ENCODE measurements at regions not wholly inside any gene's neighbourhood (a gene's known extent, or its start where the extent isn't known, plus 50 kb on each side); places are given as distances from the start of the nearest gene placed in this dataset.

GRCh38 chr2:54048117-54048785, 67.2 kb upstream of the ACYP2 start:
- no peak for DNase-seq (ENCODE audit: low read depth, low spot score)
- no peak for TF ChIP-seq CTCF (IDR thresholded peaks at IDR 0.05; ENCODE audit: low read depth, low read length)
- no peak overlapping the region for H3K4me3 ChIP-seq (ENCODE audit: low read depth, low read length)
- in situ Hi-C loops (cut with HindIII; ENCODE audit: low sequenced_read_pairs): no loop called here

GRCh38 chr2:54047658-54048057, 67.8 kb upstream of the ACYP2 start:
- no peak overlapping the region for H3K4me3 ChIP-seq (ENCODE audit: low read depth, low read length)
- TF ChIP-seq CTCF (IDR thresholded peaks at IDR 0.05; ENCODE audit: low read depth, low read length): no peak
- no peak for DNase-seq (ENCODE audit: low read depth, low spot score)
- in situ Hi-C loops (cut with HindIII; ENCODE audit: low sequenced_read_pairs): no loop called here

GRCh38 chr2:54047091-54047490, 68.3 kb upstream of the ACYP2 start:
- DNase-seq (ENCODE audit: low read depth, low spot score): no peak
- in situ Hi-C loops (cut with HindIII; ENCODE audit: low sequenced_read_pairs): no loop called here

GRCh38 chr2:54042897-54043620, 72.3 kb upstream of the PSME4 start:
- H3K4me3 ChIP-seq (ENCODE audit: low read depth, low read length): no peak overlapping the region
- TF ChIP-seq CTCF (IDR thresholded peaks at IDR 0.05; ENCODE audit: low read depth, low read length): no peak
- DNase-seq (ENCODE audit: low read depth, low spot score): no peak
- in situ Hi-C loops (cut with HindIII; ENCODE audit: low sequenced_read_pairs): no loop called here

More at GRCh38 chr2:54047091-54047490, 68.3 kb upstream of the ACYP2 start:
- H3K4me3 ChIP-seq (ENCODE audit: low read depth, low read length): no peak overlapping the region
- no peak for TF ChIP-seq CTCF (IDR thresholded peaks at IDR 0.05; ENCODE audit: low read depth, low read length)

- H3K4me3 ChIP-seq (ENCODE audit: low read depth, low read length): no peak overlapping the region
- no peak for TF ChIP-seq CTCF (IDR thresholded peaks at IDR 0.05; ENCODE audit: low read depth, low read length)
- in situ Hi-C loops (cut with HindIII; ENCODE audit: low sequenced_read_pairs): no loop called here
- no peak for DNase-seq (ENCODE audit: low read depth, low spot score)
Observed at GRCh38 chr2:54042341-54042740, 71.5 kb upstream of the PSME4 start.

- no peak for DNase-seq (ENCODE audit: low read depth, low spot score)
- no peak for TF ChIP-seq CTCF (IDR thresholded peaks at IDR 0.05; ENCODE audit: low read depth, low read length)
- in situ Hi-C loops (cut with HindIII; ENCODE audit: low sequenced_read_pairs): no loop called here
- no peak overlapping the region for H3K4me3 ChIP-seq (ENCODE audit: low read depth, low read length)
Observed at GRCh38 chr2:54041135-54041534, 70.3 kb upstream of the PSME4 start.

All from astrocyte of the spinal cord (primary cell).